NCI-H446 (cell line): ENCODE measurements at regions not wholly inside any gene's neighbourhood (a gene's known extent, or its start where the extent isn't known, plus 50 kb on each side); places are given as distances from the start of the nearest gene placed in this dataset.
A peak's percentile ranks its signal among the peaks of the same experiment; 100 is the strongest.
"Not testable (repeated sequence)": the region's sequence is repeated elsewhere in the genome, so short reads cannot be mapped to it uniquely, and the experiment has no call there.

Experiments used
- DNase-seq, 2 experiments: peaks; one replicate each; lab custom pipeline; 2025; lab: John Stamatoyannopoulos, UW

DNA sequence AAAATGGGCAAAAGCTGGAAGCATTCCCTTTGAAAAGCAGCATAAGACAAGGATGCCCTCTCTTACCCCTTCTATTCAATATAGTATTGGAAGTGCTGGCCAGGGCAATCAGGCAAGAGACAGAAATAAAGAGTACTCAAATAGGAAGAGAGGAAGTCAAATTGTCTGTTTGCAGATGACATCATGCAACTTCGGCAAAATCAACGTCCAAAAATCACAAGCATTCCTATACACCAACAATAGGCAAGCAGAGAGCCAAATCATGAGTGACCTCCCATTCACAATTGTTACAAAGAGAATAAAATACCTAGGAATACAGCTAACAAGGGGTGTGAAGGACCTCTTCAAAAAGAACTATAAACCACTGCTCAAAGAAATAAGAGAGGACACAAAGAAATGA, 192.0 kb upstream of the FBN2 start:
- DNase-seq, result not testable (repeated sequence)

DNA sequence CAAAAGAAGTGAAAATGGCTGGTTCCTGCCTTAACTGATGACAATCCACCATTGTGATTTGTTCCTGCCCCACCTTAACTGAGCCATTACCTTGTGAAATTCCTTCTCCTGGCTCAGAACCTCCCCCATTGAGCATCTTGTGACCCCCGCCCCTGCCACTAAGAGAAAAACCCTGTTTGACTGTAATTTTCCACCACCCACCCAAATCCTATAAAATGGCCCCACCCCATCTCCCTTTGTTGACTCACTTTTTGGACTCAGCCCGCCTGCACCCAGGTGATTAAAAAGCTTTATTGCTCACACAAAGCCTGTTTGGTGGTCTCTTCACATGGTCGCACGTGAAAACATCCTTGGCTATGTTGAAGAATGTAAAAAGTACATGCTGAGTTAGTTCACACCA, 197.6 kb upstream of the FBN2 start:
- DNase-seq, result not testable (repeated sequence)

GRCh38 chr5:128736553-128736952, 198.5 kb upstream of the FBN2 start:
- no peak for DNase-seq

DNA sequence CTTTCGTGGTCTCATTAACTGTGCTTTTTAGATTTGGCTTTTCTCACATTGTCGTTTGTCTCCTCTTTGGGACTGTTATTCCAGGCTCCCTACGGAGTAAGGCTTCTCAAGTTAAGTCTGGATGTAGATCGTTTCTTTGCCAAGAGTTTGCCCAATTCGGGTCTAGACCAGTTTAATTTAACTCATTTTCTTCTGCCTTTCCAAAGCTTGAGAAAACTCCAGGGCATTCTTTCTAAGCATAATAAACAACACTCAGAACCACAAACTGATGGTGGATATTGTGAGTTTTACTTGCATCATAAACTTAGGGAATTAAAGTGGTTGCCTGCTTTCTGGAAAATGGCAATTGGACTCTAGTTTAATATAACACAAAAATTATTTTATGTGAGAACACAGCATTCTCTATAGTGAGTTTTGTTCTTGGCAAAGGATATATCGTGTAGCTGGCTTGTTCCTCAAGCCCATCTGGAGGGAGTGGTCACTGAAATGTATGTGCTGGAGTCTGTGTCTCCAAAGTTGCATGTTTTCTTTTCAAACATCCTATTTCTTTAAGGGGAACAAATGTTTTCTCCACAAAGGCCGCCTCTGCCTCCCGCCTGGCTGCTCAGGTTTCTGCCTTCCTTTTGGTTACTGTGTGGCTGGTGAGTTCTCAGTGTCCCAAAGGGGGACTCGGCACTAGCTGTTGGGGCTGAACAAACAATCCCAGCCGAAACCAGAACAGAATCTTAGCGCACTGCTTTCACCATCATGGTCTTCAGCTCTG, 211.3 kb upstream of the FBN2 start:
- no peak for DNase-seq

- DNase-seq, result no peak
Observed at GRCh38 chr5:128750155-128750554, 212.1 kb upstream of the FBN2 start.

- no peak for DNase-seq
Observed at GRCh38 chr5:128757196-128757959, 207.9 kb upstream of the SLC27A6 start.

DNA sequence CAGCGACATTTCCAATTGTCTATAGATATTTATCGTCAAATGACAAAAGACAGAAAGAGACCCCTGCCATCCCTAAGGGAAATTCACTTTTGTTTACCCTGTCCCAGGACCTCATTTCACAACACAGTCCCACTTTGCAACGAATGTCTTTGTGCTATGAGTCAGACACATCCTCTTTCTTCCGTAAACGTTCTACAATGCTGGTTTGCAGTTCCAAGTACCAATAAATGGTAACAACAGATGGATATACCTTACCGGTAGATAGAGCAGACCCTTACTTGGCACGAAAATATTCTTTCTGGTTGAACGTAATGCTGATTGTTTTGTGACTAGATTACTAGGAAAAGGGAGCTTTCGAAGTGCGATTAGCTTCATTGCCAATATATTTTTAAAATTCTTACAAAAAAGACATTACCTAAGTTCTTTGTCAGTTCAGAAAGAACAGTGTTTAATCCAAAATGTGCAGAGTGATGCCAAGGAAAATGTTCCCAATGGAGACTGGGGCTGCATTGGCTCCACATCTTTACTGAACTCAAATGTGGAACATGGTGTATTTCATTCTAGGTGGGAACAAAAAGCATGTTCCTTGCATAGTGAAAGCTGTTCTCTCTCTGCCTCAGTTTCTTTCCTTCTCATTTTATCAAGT, 202.5 kb upstream of the SLC27A6 start:
- no peak for DNase-seq

DNA sequence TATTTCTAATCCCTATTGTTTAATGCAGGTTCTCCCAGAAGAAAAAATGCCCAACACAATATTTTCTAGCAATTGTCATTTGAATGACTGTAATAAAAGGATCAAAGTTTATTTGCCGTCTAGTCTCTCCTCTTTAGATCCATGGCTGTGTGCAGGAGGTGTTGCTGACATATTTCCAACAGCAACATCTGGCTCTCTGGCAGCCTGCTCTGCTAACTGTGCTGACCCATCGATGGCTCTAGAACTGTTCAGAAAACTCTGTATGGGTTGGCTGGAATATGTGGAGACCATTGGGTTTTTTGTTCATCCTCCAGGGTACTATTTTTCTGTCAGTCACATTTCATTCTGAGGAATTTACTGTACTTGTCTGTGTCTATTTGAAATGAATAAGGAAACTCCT, 202.0 kb upstream of the SLC27A6 start:
- no peak for DNase-seq

DNA sequence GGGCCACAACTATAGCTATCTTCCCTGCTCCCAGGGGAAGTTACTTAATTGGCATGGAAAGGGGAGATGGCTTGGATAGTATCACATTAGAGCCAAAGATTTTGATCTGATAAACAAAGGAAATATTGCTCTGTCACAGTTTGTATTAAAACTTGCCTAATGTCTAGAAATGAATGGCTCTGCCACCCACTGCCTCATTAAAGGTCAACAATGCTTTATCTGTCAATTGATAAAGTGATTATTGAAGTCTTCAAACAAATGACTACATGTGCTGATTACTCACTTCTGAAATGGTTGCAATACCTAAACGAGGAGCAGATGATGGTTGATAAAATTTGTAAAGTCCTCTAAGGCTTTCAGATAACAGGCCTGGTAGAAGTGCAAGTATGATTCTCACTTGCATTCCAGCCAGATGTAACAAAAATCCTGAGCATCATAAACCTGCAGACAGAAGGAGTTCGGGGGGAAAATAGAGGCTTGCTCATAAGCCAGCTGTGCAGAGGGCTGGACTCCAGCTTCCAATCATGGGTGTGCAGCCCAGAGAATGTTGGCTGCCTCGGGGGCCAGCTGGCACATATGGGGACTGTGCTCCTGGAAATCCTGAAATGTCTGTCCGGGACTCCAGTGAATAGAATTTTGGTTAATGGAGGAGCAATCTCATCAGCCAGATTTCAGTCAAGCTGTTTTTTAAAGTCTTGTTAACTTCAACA, 200.5 kb upstream of the SLC27A6 start:
- peak; percentile 39 to 69 for DNase-seq

GRCh38 chr5:128765448-128766061, 199.7 kb upstream of the SLC27A6 start:
- peak in 1 of 2 experiments; percentile 14 for DNase-seq

GRCh38 chr5:128766406-128766805, 198.9 kb upstream of the SLC27A6 start:
- DNase-seq, result peak in 1 of 2 experiments; percentile 27

DNA sequence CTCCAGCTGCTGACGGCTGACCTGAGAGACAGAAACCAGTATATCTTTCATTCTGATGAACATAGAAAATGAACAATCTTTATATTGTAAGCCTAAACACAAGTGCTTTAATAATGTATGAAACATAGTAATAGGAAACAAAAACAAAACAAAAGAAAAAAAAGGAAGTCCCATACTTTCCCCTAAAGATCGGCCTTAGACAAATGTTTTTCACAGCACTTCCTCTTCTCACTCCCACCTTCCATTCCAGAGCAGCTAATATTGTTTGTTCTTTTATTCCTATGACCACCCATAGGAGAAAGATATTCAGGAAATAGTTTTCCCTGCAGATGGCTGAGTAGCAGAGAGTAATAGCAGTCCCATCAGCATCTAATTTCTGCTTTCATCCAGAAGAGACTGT, 194.4 kb upstream of the SLC27A6 start:
- DNase-seq, result no peak

- no peak for DNase-seq
Observed at GRCh38 chr5:128772356-128772755, 192.9 kb upstream of the SLC27A6 start.

DNA sequence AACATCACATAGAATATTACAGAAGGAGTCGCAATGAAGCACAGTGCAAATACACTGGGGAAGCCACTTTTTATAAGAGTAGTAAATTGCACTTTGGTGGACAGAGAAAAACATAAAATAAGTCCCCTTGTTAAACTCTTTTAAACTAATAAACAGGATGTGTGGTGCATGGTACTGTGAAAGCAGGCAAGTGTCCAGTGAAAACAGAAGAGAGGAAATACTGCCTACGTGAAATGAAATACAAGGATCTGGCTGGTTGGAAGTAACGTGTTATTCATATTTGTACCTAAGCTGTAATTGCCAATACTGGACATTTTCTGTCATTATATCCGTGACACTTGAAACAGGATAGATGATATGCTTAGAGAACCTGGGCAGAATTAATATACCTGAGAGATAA, 191.9 kb upstream of the SLC27A6 start:
- DNase-seq, result no peak

GRCh38 chr5:128774605-128775004, 190.7 kb upstream of the SLC27A6 start:
- no peak for DNase-seq

- no peak for DNase-seq
Observed at GRCh38 chr5:128775558-128775957, 189.7 kb upstream of the SLC27A6 start.

DNA sequence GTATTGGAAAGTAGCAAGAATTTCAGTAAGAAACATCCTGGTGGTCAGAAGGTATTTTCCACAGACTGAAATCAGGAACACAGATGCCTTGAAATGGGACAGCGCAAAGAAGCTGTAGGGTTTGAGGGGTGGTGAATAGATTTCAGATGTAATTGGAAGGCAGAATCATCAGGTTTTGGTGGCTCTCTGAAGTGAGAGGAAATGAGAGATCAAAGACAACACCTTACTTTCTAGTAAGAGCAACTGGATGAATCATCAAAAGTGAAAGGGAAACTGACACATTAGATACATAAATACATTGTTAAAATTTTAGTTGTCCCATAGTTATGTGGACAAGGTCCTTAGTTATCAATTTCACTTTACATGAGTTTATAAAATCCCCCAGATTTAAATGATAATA, 188.2 kb upstream of the SLC27A6 start:
- DNase-seq, result no peak

- no peak for DNase-seq
Observed at GRCh38 chr5:128778474-128778873, 186.8 kb upstream of the SLC27A6 start.

GRCh38 chr5:128782446-128782845, 182.8 kb upstream of the SLC27A6 start:
- peak; percentile 70 to 93 for DNase-seq

DNA sequence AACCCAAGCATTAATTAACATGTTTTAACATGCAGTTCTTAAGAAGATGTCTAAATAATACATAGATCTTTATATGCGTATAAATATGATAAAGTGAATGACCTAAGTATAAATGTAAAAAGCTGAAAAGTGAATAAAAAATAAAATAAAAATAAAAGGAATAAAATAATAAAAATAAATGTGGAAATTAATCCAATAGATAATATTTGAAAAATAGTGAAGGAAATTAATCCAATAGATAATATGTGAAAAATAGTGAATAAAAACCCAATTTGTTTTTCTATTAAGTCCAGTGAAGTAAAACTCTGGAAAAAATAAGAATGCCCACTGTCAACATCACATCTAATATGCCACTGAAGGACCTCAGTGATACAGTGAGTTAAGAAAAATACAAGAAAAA, 180.6 kb upstream of the SLC27A6 start:
- no peak for DNase-seq

DNA sequence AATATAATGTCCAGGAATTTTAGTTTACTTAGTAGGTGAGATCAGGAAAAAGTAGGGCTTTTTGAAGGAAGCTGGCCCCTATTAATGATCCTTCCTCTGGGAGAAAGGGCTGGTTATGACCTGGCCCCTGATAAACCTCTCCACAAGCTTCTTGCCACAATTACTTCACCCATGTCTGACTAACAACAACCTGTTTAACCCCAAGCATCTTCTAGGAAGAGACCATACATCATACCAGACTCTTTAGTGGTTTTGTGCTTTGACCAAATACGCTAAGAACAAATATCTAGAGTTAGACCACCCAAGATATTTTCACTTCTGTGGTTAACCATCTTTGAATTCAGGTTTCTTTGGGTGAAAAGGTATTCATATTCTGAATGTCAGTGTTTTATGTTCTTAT, 174.0 kb upstream of the SLC27A6 start:
- no peak for DNase-seq

DNA sequence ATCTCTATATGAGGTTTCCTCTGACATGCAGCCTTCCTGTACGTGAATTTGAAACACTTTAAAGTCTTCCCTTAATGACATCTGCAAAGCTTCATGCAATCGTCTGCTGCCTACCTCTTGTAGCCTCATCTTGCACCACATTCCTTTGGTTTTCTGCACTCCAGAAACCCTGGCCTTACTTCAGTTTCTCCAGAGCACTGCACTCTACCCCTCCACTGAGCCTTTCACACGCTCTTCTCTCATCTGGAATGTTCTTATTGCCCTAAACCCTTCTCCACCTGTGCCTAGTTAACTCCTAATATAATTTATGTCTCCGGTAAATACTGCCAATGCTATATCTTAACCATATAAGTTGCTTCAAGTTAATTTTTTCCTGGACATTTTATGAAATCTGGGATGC, 168.8 kb upstream of the SLC27A6 start:
- DNase-seq, result no peak
